WI38 (cell line): ENCODE measurements at regions not wholly inside any gene's neighbourhood (a gene's known extent, or its start where the extent isn't known, plus 50 kb on each side); places are given as distances from the start of the nearest gene placed in this dataset.

Experiments used
- H3K4me3 ChIP-seq: 2 replicates; pipeline ENCODE4 v1.5.1; 2011; ENCODE audit warnings: low read depth, mild to moderate bottlenecking, control low read depth, low read length
- CTCF ChIP-seq: IDR thresholded peaks from 2 replicates; pipeline ENCODE4 v1.5.1; 2012; ENCODE audit warnings: low read depth, mild to moderate bottlenecking, control low read depth, low read length

GRCh38 chr1:208559597-208560329 is 315.6 kb upstream of the PLXNA2 start:
- no peak for TF ChIP-seq CTCF
- no peak overlapping the region for H3K4me3 ChIP-seq

DNA sequence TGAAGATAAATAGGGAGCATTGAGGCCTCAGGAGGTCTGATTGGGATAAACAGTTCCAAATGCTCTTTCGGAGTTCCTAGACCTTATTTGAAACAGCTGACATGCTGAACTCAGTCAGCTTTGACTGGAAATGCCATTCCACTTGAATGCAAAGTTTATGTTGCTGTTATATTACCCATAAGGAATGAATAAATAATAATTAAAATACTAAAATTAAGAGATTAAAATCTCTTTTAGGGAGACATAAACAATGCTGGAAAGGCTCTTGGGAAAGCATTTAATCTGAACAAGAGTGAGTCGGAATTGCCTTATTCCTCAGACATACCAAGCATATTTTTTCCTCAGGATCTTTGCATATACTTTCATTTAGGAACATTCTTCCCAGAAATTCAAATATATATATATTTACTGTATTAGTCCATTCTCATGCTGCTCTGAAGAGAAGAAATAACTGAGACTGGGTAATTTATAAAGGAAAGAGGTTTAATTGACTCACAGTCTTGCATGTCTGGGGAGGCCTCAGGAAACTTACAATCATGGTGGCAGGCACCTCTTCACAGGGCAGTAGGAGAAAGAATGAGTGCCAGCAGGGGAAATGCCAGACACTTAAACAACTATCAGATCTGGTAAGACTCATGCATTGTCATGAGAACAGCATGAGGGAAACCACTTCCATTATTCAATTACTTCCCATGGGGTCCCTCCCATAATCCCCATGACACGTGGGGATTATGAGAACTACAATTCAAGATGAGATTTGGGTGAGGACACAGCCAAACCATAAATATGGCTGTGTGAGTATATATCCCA is 318.2 kb upstream of the PLXNA2 start:
- no peak for TF ChIP-seq CTCF
- no peak overlapping the region for H3K4me3 ChIP-seq

- H3K4me3 ChIP-seq: no peak overlapping the region
- TF ChIP-seq CTCF: no peak
Observed at GRCh38 chr1:208564466-208564865, 320.3 kb upstream of the PLXNA2 start.

DNA sequence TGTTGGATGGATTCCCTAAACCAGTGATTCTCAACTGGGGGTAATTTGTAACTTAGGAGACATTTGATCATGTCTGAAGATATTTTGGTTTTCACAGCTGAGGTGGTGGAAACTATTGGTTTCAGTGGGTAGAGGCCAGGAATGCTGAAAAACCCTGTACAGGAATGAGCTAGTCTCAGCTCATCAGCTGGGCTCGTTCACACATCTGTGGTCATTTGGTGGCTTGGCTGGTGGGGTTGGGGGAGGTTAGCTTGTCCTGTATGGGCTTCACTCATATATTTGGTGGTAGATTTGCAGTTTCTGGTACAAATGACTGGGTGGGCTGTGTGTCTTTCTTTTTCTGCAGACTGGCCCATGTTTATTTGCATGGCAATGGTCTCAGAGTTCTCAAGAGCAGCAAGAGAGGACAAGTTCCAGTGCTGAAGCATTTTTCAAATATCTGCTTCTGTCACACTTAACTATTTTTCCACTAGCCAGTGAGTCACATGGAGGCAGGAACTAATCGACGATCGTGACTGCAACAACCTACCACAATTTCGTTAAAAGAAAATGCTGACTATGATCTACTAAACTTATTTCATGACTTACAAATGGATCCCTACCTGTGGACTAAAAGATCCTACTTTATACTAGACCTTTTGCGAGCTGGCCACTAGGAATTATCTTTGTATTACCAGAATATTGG is 321.7 kb upstream of the PLXNA2 start:
- no peak for TF ChIP-seq CTCF
- H3K4me3 ChIP-seq: no peak overlapping the region

- no peak for TF ChIP-seq CTCF
- no peak overlapping the region for H3K4me3 ChIP-seq
Observed at GRCh38 chr1:208569181-208569580, 325.0 kb upstream of the PLXNA2 start.

- no peak overlapping the region for H3K4me3 ChIP-seq
- no peak for TF ChIP-seq CTCF
Observed at GRCh38 chr1:208570362-208570761, 326.2 kb upstream of the PLXNA2 start.

DNA sequence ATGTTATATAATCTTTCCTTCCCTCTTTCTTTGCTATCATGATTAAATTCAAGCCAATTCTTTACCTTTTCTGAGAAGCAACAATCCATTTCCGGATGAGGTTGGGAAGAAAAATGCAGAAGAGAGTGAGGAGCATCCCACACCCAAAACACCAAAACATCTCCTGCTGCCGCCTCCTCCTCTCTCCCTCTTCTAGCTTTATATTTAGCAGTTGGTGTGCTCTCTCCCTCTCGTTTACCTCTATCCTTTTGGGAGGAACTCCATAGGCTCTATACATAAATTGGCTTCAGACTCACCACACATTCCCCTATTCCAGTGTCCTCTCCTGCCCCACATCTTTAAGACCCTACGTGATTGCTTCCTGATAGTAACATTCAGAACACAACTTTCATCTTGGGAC is 332.2 kb upstream of the PLXNA2 start:
- H3K4me3 ChIP-seq: no peak overlapping the region
- TF ChIP-seq CTCF: no peak
